Neural progenitor cell (in vitro differentiated cells): ENCODE measurements at regions not wholly inside any gene's neighbourhood (a gene's known extent, or its start where the extent isn't known, plus 50 kb on each side); places are given as distances from the start of the nearest gene placed in this dataset.

Experiments used
- DNase-seq: peaks from one replicate; pipeline ENCODE4 v3.0.0-alpha.2; 2016; ENCODE audit warnings: low spot score
- H2AFZ ChIP-seq: fragments of 200-600 bp; sonication (generic); replicated peaks from 2 replicates; pipeline ENCODE4 v1.6.1; 2016; ENCODE audit warnings: antibody characterized with exemption
- H3F3A ChIP-seq: fragments of 200-600 bp; sonication (generic); 2 replicates; pipeline ENCODE4 v1.6.1; 2016; ENCODE audit warnings: antibody characterized with exemption, low read depth
- H3K27ac ChIP-seq: fragments of 200-600 bp; sonication (generic); 2 replicates; pipeline ENCODE4 v1.5.1; 2016; ENCODE audit warnings: mild to moderate bottlenecking
- H3K27me3 ChIP-seq: fragments of 200-600 bp; sonication (generic); 2 replicates; pipeline ENCODE4 v1.6.1; 2016; ENCODE audit warnings: mild to moderate bottlenecking, moderate library complexity
- H3K36me3 ChIP-seq: fragments of 200-600 bp; sonication (generic); 2 replicates; pipeline ENCODE4 v1.5.1; 2016
- H3K4me1 ChIP-seq: fragments of 200-600 bp; sonication (generic); 2 replicates; pipeline ENCODE4 v1.6.1; 2016; ENCODE audit warnings: mixed run types
- H3K4me2 ChIP-seq: fragments of 200-600 bp; sonication (generic); 2 replicates; pipeline ENCODE4 v1.6.1; 2016
- H3K4me3 ChIP-seq: fragments of 200-600 bp; sonication (generic); 2 replicates; pipeline ENCODE4 v1.5.1; 2016
- H3K79me2 ChIP-seq: fragments of 200-600 bp; sonication (generic); 2 replicates; pipeline ENCODE4 v1.6.1; 2016; ENCODE audit warnings: low read depth
- H3K9ac ChIP-seq: fragments of 200-600 bp; sonication (generic); 2 replicates; pipeline ENCODE4 v1.6.1; 2016
- H3K9me3 ChIP-seq: fragments of 200-600 bp; sonication (generic); 2 replicates; pipeline ENCODE4 v1.5.1; 2016; ENCODE audit warnings: low read depth
- H4K20me1 ChIP-seq: fragments of 200-600 bp; sonication (generic); 2 replicates; pipeline ENCODE4 v1.6.1; 2016; ENCODE audit warnings: low read depth
- H3K27ac Mint-ChIP-seq: 3 replicates; pipeline ENCODE4 v1.8.0; 2021; ENCODE audit warnings: mixed read lengths
- H3K27me3 Mint-ChIP-seq: 2 replicates; pipeline ENCODE4 v1.8.0; 2022; ENCODE audit warnings: low read depth, mild to moderate bottlenecking, inconsistent platforms, moderate library complexity, mixed read lengths; ENCODE audit not compliant: insufficient read depth
- H3K36me3 Mint-ChIP-seq: 3 replicates; pipeline ENCODE4 v1.8.0; 2021; ENCODE audit warnings: mixed read lengths
- H3K4me1 Mint-ChIP-seq: 3 replicates; pipeline ENCODE4 v1.8.0; 2021; ENCODE audit warnings: mixed read lengths
- H3K4me3 Mint-ChIP-seq: 3 replicates; pipeline ENCODE4 v1.8.0; 2021; ENCODE audit warnings: mild to moderate bottlenecking, moderate library complexity, mixed read lengths
- H3K9me3 Mint-ChIP-seq: 3 replicates; pipeline ENCODE4 v1.8.0; 2020; ENCODE audit warnings: mixed read lengths
- CTCF ChIP-seq: fragments of 200-600 bp; sonication (generic); IDR thresholded peaks from 2 replicates; pipeline ENCODE4 v1.5.1; 2017; ENCODE audit warnings: antibody characterized with exemption, mild to moderate bottlenecking
- EZH2 ChIP-seq: fragments of 200-600 bp; sonication (generic); IDR thresholded peaks from 2 replicates; pipeline ENCODE4 v1.6.1; 2017; ENCODE audit warnings: antibody characterized with exemption, mild to moderate bottlenecking, moderate library complexity
- EZH2phosphoT487 ChIP-seq: fragments of 200-600 bp; sonication (generic); IDR thresholded peaks from 2 replicates; pipeline ENCODE4 v1.6.1; 2017; ENCODE audit warnings: antibody characterized with exemption

GRCh38 chr2:238695538-238695937 lies 152.3 kb upstream of the TWIST2 start:
- DNase-seq, result no peak
- Histone ChIP-seq H3K4me3 (no peak overlapping the region), H2AFZ (no peak overlapping the region), H3K4me1 (no peaks in the 10 kb centered on the region), H3K36me3 (no peaks in the 10 kb centered on the region), H3K9ac (no peak overlapping the region), H3F3A (no peaks in the 10 kb centered on the region), H3K4me2 (no peak overlapping the region), H3K27ac (no peak overlapping the region), H3K9me3 (no peaks in the 10 kb centered on the region), H3K79me2 (no peaks in the 10 kb centered on the region), H3K27me3 (no peaks in the 10 kb centered on the region), H4K20me1 (no peaks in the 10 kb centered on the region)
- H3K4me3 Mint-ChIP-seq, result no peak overlapping the region
- peaks cover 21% of the 10 kb centered on the region for H3K4me1 Mint-ChIP-seq
- peaks cover 4% of the 10 kb centered on the region for H3K27me3 Mint-ChIP-seq
- H3K36me3 Mint-ChIP-seq, result no peaks in the 10 kb centered on the region
- no peaks in the 10 kb centered on the region for H3K9me3 Mint-ChIP-seq
- no peak for TF ChIP-seq EZH2
- TF ChIP-seq CTCF, result no peak
- TF ChIP-seq EZH2phosphoT487, result no peak
- H3K27ac Mint-ChIP-seq, result no peak overlapping the region

- Histone ChIP-seq H3K4me2 (no peak overlapping the region), H2AFZ (no peak overlapping the region), H3K27ac (no peak overlapping the region), H3K9me3 (no peaks in the 10 kb centered on the region), H3K4me1 (no peaks in the 10 kb centered on the region), H3K27me3 (no peaks in the 10 kb centered on the region), H4K20me1 (no peaks in the 10 kb centered on the region), H3K79me2 (no peaks in the 10 kb centered on the region), H3K9ac (no peak overlapping the region), H3K4me3 (no peak overlapping the region), H3K36me3 (no peaks in the 10 kb centered on the region), H3F3A (no peaks in the 10 kb centered on the region)
- no peaks in the 10 kb centered on the region for H3K9me3 Mint-ChIP-seq
- H3K4me3 Mint-ChIP-seq, result no peak overlapping the region
- peaks cover 21% of the 10 kb centered on the region for H3K4me1 Mint-ChIP-seq
- no peaks in the 10 kb centered on the region for H3K36me3 Mint-ChIP-seq
- H3K27me3 Mint-ChIP-seq, result peaks cover 5% of the 10 kb centered on the region
- TF ChIP-seq EZH2, result no peak
- no peak for TF ChIP-seq EZH2phosphoT487
- no peak for TF ChIP-seq CTCF
- H3K27ac Mint-ChIP-seq, result no peak overlapping the region
- DNase-seq, result no peak
These were observed 151.6 kb upstream of the TWIST2 start for GRCh38 chr2:238696331-238696730.

- no peak overlapping the region for H3K27ac ChIP-seq
- no peak overlapping the region for H3K9ac ChIP-seq
- Mint-ChIP-seq H3K36me3 (no peaks in the 10 kb centered on the region), H3K9me3 (no peaks in the 10 kb centered on the region), H3K27ac (no peak overlapping the region), H3K4me1 (peaks cover 22% of the 10 kb centered on the region), H3K27me3 (peaks cover 8% of the 10 kb centered on the region), H3K4me3 (no peak overlapping the region)
- no peaks in the 10 kb centered on the region for H3K27me3 ChIP-seq
- H3K4me2 ChIP-seq, result no peak overlapping the region
- no peaks in the 10 kb centered on the region for H3K79me2 ChIP-seq
- no peaks in the 10 kb centered on the region for H3K36me3 ChIP-seq
- no peaks in the 10 kb centered on the region for H3F3A ChIP-seq
- DNase-seq, result no peak
- H3K4me3 ChIP-seq, result no peak overlapping the region
- H2AFZ ChIP-seq, result no peak overlapping the region
- H3K4me1 ChIP-seq, result no peaks in the 10 kb centered on the region
- no peak for TF ChIP-seq EZH2phosphoT487
- no peak for TF ChIP-seq EZH2
- no peak for TF ChIP-seq CTCF
- H4K20me1 ChIP-seq, result no peaks in the 10 kb centered on the region
- H3K9me3 ChIP-seq, result no peaks in the 10 kb centered on the region
These were observed 151.1 kb upstream of the TWIST2 start for GRCh38 chr2:238696786-238697185.
